ENCODE measurements at regions not wholly inside any gene's neighbourhood (a gene's known extent, or its start where the extent isn't known, plus 50 kb on each side); places are given as distances from the start of the nearest gene placed in this dataset.

GRCh38 chr1:229028544-229028943 is 242.4 kb upstream of the RAB4A start:
- H3K27me3 ChIP-seq (ENCODE audit: control insufficient read depth, insufficient read depth, low read length), result no peaks in the 10 kb centered on the region
- no peak overlapping the region for H3K4me3 ChIP-seq (ENCODE audit: low read depth, low read length)
- H3K36me3 ChIP-seq (ENCODE audit: control insufficient read depth, insufficient read depth, low read length), result no peaks in the 10 kb centered on the region
- peaks cover 62% of the 10 kb centered on the region for H3K4me1 ChIP-seq (ENCODE audit: control insufficient read depth, insufficient read depth, low read length)
- H3K9me3 ChIP-seq (ENCODE audit: control insufficient read depth, insufficient read depth, low read depth, low read length), result no peaks in the 10 kb centered on the region
- no peak overlapping the region for H3K27ac ChIP-seq (ENCODE audit: low read depth, low read length)
- no peak overlapping the region for H3K9ac ChIP-seq (ENCODE audit: low read length)

DNA sequence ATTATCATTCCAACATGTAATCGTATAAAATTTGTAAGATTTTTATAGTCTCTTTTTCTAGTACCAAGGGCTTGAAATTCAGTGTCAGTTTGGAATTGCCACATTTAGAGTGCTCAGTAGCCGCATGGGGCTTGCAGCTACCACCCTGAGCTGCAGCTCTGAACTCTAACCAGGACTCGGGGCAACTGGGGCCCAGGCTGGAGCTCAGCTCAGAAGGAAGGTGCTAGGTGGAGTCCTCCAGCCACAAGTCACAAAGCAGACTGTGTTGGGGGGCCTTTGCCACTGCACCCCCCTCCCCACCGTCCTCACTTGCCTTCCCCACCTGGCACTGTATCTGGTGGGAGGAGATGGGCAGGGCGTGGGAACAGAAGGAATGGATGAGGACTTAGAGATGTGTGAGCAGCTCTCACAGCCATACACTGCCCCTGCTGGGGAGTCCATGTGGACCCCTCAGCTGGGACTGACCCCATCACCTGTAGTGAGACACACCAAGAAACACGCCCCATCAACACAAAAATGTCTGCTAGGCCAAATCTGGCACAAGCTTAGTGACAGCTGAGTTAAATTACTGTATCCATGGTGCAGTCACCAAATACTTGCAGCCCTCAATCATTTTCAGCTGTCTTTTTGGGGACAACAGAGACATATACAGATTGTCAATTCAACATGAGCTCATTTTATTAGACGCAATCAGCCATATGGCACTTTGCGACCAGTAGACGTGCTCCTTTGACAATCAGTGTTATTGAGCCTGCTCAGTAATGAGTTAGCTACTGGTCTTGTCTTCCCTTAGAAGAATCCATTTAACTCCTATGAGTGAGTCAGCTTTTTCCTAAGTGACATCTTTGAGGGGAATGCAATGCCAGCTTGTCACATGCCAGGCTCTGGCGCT is 241.7 kb upstream of the RAB4A start:
- H3K27ac ChIP-seq (ENCODE audit: low read depth, low read length), result no peak overlapping the region
- H3K27me3 ChIP-seq (ENCODE audit: control insufficient read depth, insufficient read depth, low read length), result no peaks in the 10 kb centered on the region
- H3K9me3 ChIP-seq (ENCODE audit: control insufficient read depth, insufficient read depth, low read depth, low read length), result no peaks in the 10 kb centered on the region
- peaks cover 62% of the 10 kb centered on the region for H3K4me1 ChIP-seq (ENCODE audit: control insufficient read depth, insufficient read depth, low read length)
- H3K36me3 ChIP-seq (ENCODE audit: control insufficient read depth, insufficient read depth, low read length), result no peaks in the 10 kb centered on the region
- no peak overlapping the region for H3K4me3 ChIP-seq (ENCODE audit: low read depth, low read length)
- H3K9ac ChIP-seq (ENCODE audit: low read length), result no peak overlapping the region

DNA sequence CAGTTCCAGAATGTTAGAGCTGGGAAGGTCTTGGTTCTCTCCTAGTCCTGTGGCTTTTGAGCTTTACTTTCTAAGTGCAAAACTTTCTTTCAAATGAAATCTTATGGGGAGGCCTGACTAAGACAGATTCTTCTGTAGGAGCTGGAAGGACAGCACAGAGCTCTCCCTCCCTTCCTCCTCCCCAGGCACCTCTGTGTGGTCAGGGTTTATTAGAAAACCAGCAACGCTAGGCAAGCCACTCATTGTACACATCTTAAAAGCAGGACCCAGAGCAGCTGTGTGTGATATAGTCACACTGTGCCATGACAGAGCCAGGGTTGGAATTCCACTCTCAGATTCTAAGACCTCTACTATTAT is 241.1 kb upstream of the RAB4A start:
- H3K4me3 ChIP-seq (ENCODE audit: low read depth, low read length), result no peak overlapping the region
- H3K9me3 ChIP-seq (ENCODE audit: control insufficient read depth, insufficient read depth, low read depth, low read length), result no peaks in the 10 kb centered on the region
- no peak overlapping the region for H3K9ac ChIP-seq (ENCODE audit: low read length)
- no peaks in the 10 kb centered on the region for H3K27me3 ChIP-seq (ENCODE audit: control insufficient read depth, insufficient read depth, low read length)
- H3K36me3 ChIP-seq (ENCODE audit: control insufficient read depth, insufficient read depth, low read length), result no peaks in the 10 kb centered on the region
- H3K4me1 ChIP-seq (ENCODE audit: control insufficient read depth, insufficient read depth, low read length), result peaks cover 56% of the 10 kb centered on the region
- no peak overlapping the region for H3K27ac ChIP-seq (ENCODE audit: low read depth, low read length)

GRCh38 chr1:229030630-229031029 is 240.3 kb upstream of the RAB4A start:
- Histone ChIP-seq H3K27ac (ENCODE audit: low read depth, low read length) (no peak overlapping the region), H3K4me1 (ENCODE audit: control insufficient read depth, insufficient read depth, low read length) (peaks cover 48% of the 10 kb centered on the region), H3K9ac (ENCODE audit: low read length) (no peak overlapping the region), H3K27me3 (ENCODE audit: control insufficient read depth, insufficient read depth, low read length) (no peaks in the 10 kb centered on the region), H3K9me3 (ENCODE audit: control insufficient read depth, insufficient read depth, low read depth, low read length) (no peaks in the 10 kb centered on the region), H3K36me3 (ENCODE audit: control insufficient read depth, insufficient read depth, low read length) (no peaks in the 10 kb centered on the region), H3K4me3 (ENCODE audit: low read depth, low read length) (no peak overlapping the region)

GRCh38 chr1:229031061-229031460 is 239.8 kb upstream of the RAB4A start:
- no peaks in the 10 kb centered on the region for H3K27me3 ChIP-seq (ENCODE audit: control insufficient read depth, insufficient read depth, low read length)
- H3K9me3 ChIP-seq (ENCODE audit: control insufficient read depth, insufficient read depth, low read depth, low read length), result no peaks in the 10 kb centered on the region
- H3K4me1 ChIP-seq (ENCODE audit: control insufficient read depth, insufficient read depth, low read length), result peaks cover 46% of the 10 kb centered on the region
- H3K27ac ChIP-seq (ENCODE audit: low read depth, low read length), result no peak overlapping the region
- H3K36me3 ChIP-seq (ENCODE audit: control insufficient read depth, insufficient read depth, low read length), result no peaks in the 10 kb centered on the region
- no peak overlapping the region for H3K9ac ChIP-seq (ENCODE audit: low read length)
- H3K4me3 ChIP-seq (ENCODE audit: low read depth, low read length), result no peak overlapping the region

- Histone ChIP-seq H3K27ac (ENCODE audit: low read depth, low read length) (no peak overlapping the region), H3K9me3 (ENCODE audit: control insufficient read depth, insufficient read depth, low read depth, low read length) (no peaks in the 10 kb centered on the region), H3K27me3 (ENCODE audit: control insufficient read depth, insufficient read depth, low read length) (no peaks in the 10 kb centered on the region), H3K4me1 (ENCODE audit: control insufficient read depth, insufficient read depth, low read length) (peaks cover 42% of the 10 kb centered on the region), H3K9ac (ENCODE audit: low read length) (no peak overlapping the region), H3K4me3 (ENCODE audit: low read depth, low read length) (no peak overlapping the region), H3K36me3 (ENCODE audit: control insufficient read depth, insufficient read depth, low read length) (no peaks in the 10 kb centered on the region)
These were observed 239.2 kb upstream of the RAB4A start for GRCh38 chr1:229031481-229032341.

DNA sequence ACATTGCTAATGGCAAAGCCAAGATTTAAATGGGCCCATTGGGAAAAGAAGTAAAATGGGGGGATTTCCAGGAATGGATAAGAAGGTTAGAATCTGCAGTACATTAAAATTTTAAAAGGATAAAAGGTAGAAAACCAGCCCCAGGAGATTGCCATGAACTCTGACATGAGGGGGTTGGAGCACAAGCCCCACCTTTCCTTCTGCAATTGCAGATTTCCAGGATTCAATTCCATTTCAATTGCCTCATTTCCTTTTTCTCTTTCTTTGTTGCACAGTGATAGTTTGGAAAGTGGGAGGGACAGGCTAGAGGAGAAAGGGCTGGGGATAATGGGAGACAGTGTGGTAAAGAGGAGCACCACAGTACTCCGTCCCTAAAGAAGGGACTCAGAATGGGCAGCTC is 238.5 kb upstream of the RAB4A start:
- Histone ChIP-seq H3K4me1 (ENCODE audit: control insufficient read depth, insufficient read depth, low read length) (peaks cover 38% of the 10 kb centered on the region), H3K36me3 (ENCODE audit: control insufficient read depth, insufficient read depth, low read length) (no peaks in the 10 kb centered on the region), H3K27ac (ENCODE audit: low read depth, low read length) (no peak overlapping the region), H3K27me3 (ENCODE audit: control insufficient read depth, insufficient read depth, low read length) (no peaks in the 10 kb centered on the region), H3K9ac (ENCODE audit: low read length) (no peak overlapping the region), H3K9me3 (ENCODE audit: control insufficient read depth, insufficient read depth, low read depth, low read length) (no peaks in the 10 kb centered on the region), H3K4me3 (ENCODE audit: low read depth, low read length) (no peak overlapping the region)

DNA sequence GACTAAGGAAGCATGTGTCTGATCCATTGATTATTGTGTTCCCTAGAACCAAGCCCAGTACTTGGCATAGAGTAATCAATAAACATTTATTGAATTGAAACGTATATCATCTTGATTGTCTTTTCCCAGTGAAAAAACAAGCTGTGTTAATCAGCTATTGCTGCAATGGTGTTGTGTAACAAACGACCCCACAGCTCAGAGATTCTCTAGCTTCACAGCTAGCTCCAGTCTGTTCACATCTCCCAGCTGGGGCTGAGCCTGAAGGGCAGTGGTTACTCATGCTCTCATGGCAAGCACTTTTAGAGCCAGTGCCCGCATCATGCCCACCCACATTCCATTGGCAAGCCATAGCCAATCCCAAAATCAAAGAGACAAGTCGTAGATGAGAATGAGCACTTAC is 237.4 kb upstream of the RAB4A start:
- H3K4me1 ChIP-seq (ENCODE audit: control insufficient read depth, insufficient read depth, low read length), result peaks cover 39% of the 10 kb centered on the region
- H3K27ac ChIP-seq (ENCODE audit: low read depth, low read length), result no peak overlapping the region
- H3K9ac ChIP-seq (ENCODE audit: low read length), result no peak overlapping the region
- H3K27me3 ChIP-seq (ENCODE audit: control insufficient read depth, insufficient read depth, low read length), result no peaks in the 10 kb centered on the region
- no peaks in the 10 kb centered on the region for H3K36me3 ChIP-seq (ENCODE audit: control insufficient read depth, insufficient read depth, low read length)
- no peaks in the 10 kb centered on the region for H3K9me3 ChIP-seq (ENCODE audit: control insufficient read depth, insufficient read depth, low read depth, low read length)
- H3K4me3 ChIP-seq (ENCODE audit: low read depth, low read length), result no peak overlapping the region

- Histone ChIP-seq H3K36me3 (ENCODE audit: control insufficient read depth, insufficient read depth, low read length) (no peaks in the 10 kb centered on the region), H3K4me1 (ENCODE audit: control insufficient read depth, insufficient read depth, low read length) (peaks cover 33% of the 10 kb centered on the region), H3K27ac (ENCODE audit: low read depth, low read length) (no peak overlapping the region), H3K4me3 (ENCODE audit: low read depth, low read length) (no peak overlapping the region), H3K27me3 (ENCODE audit: control insufficient read depth, insufficient read depth, low read length) (no peaks in the 10 kb centered on the region), H3K9ac (ENCODE audit: low read length) (no peak overlapping the region), H3K9me3 (ENCODE audit: control insufficient read depth, insufficient read depth, low read depth, low read length) (no peaks in the 10 kb centered on the region)
These were observed 236.6 kb upstream of the RAB4A start for GRCh38 chr1:229034342-229034741.

DNA sequence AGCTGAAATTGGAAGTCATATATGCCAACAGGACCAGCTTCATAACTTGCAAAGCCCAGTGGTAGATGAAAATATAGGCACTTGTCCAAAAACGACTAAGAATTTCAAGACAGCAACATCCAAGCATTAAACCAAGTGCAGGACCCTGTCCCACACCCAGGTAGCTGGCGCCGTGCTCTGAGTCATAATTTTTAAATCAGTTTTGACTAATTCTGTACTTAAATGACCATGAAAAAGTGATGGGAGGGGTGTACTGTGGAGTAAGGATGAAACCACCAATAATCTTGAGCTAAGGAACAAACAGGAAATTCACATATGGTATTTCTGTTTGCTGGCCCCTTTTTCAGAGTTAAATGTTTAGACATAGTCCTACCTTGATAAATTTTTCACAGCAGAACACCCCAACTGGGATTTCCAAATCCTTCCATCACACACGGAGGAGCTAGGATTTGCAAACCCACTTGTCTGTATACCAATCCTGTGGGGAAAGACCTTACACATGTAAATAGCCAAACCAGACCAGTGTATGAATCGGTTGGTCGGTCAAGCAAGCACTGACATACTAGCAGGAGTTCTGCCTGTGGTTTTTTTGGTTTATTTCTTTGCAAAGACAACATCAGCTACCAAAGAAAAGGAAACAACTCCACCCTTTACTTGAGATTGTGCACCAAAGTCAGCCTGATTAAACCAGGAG is 235.7 kb upstream of the RAB4A start:
- no peak overlapping the region for H3K9ac ChIP-seq (ENCODE audit: low read length)
- H3K27ac ChIP-seq (ENCODE audit: low read depth, low read length), result no peak overlapping the region
- no peaks in the 10 kb centered on the region for H3K36me3 ChIP-seq (ENCODE audit: control insufficient read depth, insufficient read depth, low read length)
- no peaks in the 10 kb centered on the region for H3K9me3 ChIP-seq (ENCODE audit: control insufficient read depth, insufficient read depth, low read depth, low read length)
- H3K4me3 ChIP-seq (ENCODE audit: low read depth, low read length), result no peak overlapping the region
- H3K27me3 ChIP-seq (ENCODE audit: control insufficient read depth, insufficient read depth, low read length), result no peaks in the 10 kb centered on the region
- peaks cover 27% of the 10 kb centered on the region for H3K4me1 ChIP-seq (ENCODE audit: control insufficient read depth, insufficient read depth, low read length)

- Histone ChIP-seq H3K27ac (ENCODE audit: low read depth, low read length) (no peak overlapping the region), H3K9me3 (ENCODE audit: control insufficient read depth, insufficient read depth, low read depth, low read length) (no peaks in the 10 kb centered on the region), H3K4me3 (ENCODE audit: low read depth, low read length) (no peak overlapping the region), H3K36me3 (ENCODE audit: control insufficient read depth, insufficient read depth, low read length) (no peaks in the 10 kb centered on the region), H3K9ac (ENCODE audit: low read length) (no peak overlapping the region), H3K4me1 (ENCODE audit: control insufficient read depth, insufficient read depth, low read length) (peaks cover 26% of the 10 kb centered on the region), H3K27me3 (ENCODE audit: control insufficient read depth, insufficient read depth, low read length) (no peaks in the 10 kb centered on the region)
These were observed 235.2 kb upstream of the RAB4A start for GRCh38 chr1:229035748-229036082.

Data from HUES6 (cell line).